A549 (cell line): ENCODE measurements at regions not wholly inside any gene's neighbourhood (a gene's known extent, or its start where the extent isn't known, plus 50 kb on each side); places are given as distances from the start of the nearest gene placed in this dataset.

ENCODE experiments used
- ATAC-seq, 2 experiments: fragments of 200-7000 bp in 1 of 2; fragments of >200 bp in 1 of 2; cut with Nextera tagmentation in 1 of 2; cut with Tn5 transposase in 1 of 2; 3 replicates each; pipeline versions ENCODE4 v1.8.0 to v1.9.1; 2018 to 2020; ENCODE audit warnings: mild to moderate bottlenecking in 1 of 2, moderate library complexity in 1 of 2
- CTCF ChIA-PET: fragments of 300-600 bp; sonication (Branson Sonifier 250); formaldehyde crosslinking; extraction: SDS; loops from one replicate; lab custom pipeline; 2021; ENCODE audit warnings: antibody characterized with exemption, inconsistent platforms; lab: Yijun Ruan, JAX
- POLR2A ChIA-PET: fragments of 350-600 bp; formaldehyde crosslinking; extraction: SDS; loops from one replicate; lab custom pipeline; 2021; ENCODE audit warnings: antibody characterized with exemption, inconsistent platforms; lab: Yijun Ruan, JAX
- DNase-seq, 2 experiments: peaks; one replicate each; pipeline versions ENCODE4 v3.0.0 to v3.0.0-alpha.2; 2011 to 2016; ENCODE audit warnings: low read depth in 1 of 2, low spot score in 1 of 2
- FAIRE-seq: peaks from 2 replicates; lab custom pipeline; 2011; peaks lifted over from hg19 to GRCh38; lab: Jason Lieb, UNC
- H3K27ac ChIP-seq, 2 experiments: fragments of >200 bp; sonication (Bioruptor Twin); formaldehyde crosslinking; 3 replicates each; pipeline ENCODE4 v1.5.1; 2016 to 2017
- H3K4me1 ChIP-seq: fragments of >200 bp; sonication (Bioruptor Twin); formaldehyde crosslinking; 3 replicates; pipeline ENCODE4 v1.6.1; 2016
- H3K4me2 ChIP-seq: fragments of >200 bp; sonication (Bioruptor Twin); formaldehyde crosslinking; 3 replicates; pipeline ENCODE4 v1.6.1; 2016
- H3K4me3 ChIP-seq: fragments of >200 bp; sonication (Bioruptor Twin); formaldehyde crosslinking; 3 replicates; pipeline ENCODE4 v1.5.1; 2016
- H3K9me3 ChIP-seq: fragments of >200 bp; sonication (Bioruptor Twin); formaldehyde crosslinking; 3 replicates; pipeline ENCODE4 v1.6.1; 2016
- CBX2 ChIP-seq: fragments of 200-600 bp; sonication (generic); IDR thresholded peaks from 2 replicates; pipeline ENCODE4 v1.6.1; 2016; ENCODE audit warnings: low read depth, mild to moderate bottlenecking, borderline replicate concordance
- CHD2 ChIP-seq: fragments of 150-350 bp; IDR thresholded peaks from 2 replicates; pipeline ENCODE4 v1.6.1; 2014; ENCODE audit warnings: low read length; ENCODE audit not compliant: partially characterized antibody
- CHD4 ChIP-seq: fragments of 200-600 bp; sonication (generic); IDR thresholded peaks from 2 replicates; pipeline ENCODE4 v1.6.1; 2016; ENCODE audit warnings: antibody characterized with exemption, mild to moderate bottlenecking, borderline replicate concordance
- EHF ChIP-seq: fragments of 250-450 bp; sonication (Bioruptor Pico); IDR thresholded peaks from 2 replicates; pipeline ENCODE4 v1.5.0; 2020; ENCODE audit warnings: mild to moderate bottlenecking
- EHMT2 ChIP-seq: fragments of 200-600 bp; sonication (generic); IDR thresholded peaks from 2 replicates; pipeline ENCODE4 v1.6.1; 2016; ENCODE audit warnings: antibody characterized with exemption, low read depth, mild to moderate bottlenecking, moderate library complexity
- FOSB ChIP-seq: fragments of 250-450 bp; sonication (Bioruptor Pico); IDR thresholded peaks from 2 replicates; pipeline ENCODE4 v1.5.0; 2020; ENCODE audit warnings: mild to moderate bottlenecking, moderate library complexity
- HDAC2 ChIP-seq: fragments of 200-600 bp; sonication (generic); IDR thresholded peaks from 2 replicates; pipeline ENCODE4 v1.6.1; 2016
- HEYL ChIP-seq: fragments of 250-450 bp; sonication (Bioruptor Pico); IDR thresholded peaks from 2 replicates; pipeline ENCODE4 v1.8.0; 2021; ENCODE audit warnings: mild to moderate bottlenecking, moderate library complexity
- HOXB5 ChIP-seq: fragments of 250-450 bp; sonication (Bioruptor Pico); IDR thresholded peaks from 2 replicates; pipeline ENCODE4 v1.5.0; 2020; ENCODE audit warnings: mild to moderate bottlenecking, moderate library complexity
- JUNB ChIP-seq: fragments of >200 bp; sonication (Bioruptor Twin); formaldehyde crosslinking; IDR thresholded peaks from 2 replicates; pipeline ENCODE4 v1.6.1; 2016
- KDM1A ChIP-seq: fragments of 200-600 bp; sonication (generic); IDR thresholded peaks from 2 replicates; pipeline ENCODE4 v1.6.1; 2016; ENCODE audit warnings: low read depth, mild to moderate bottlenecking
- MAZ ChIP-seq: fragments of 150-350 bp; IDR thresholded peaks from 2 replicates; pipeline ENCODE4 v1.6.1; 2014; ENCODE audit warnings: antibody characterized with exemption, low read depth, low read length, borderline replicate concordance
- NR3C1 ChIP-seq: fragments of >200 bp; sonication (Bioruptor Twin); formaldehyde crosslinking; IDR thresholded peaks from 3 replicates; pipeline ENCODE4 v1.6.1; 2017
- POLR2A ChIP-seq: IDR thresholded peaks from 2 replicates; pipeline ENCODE4 v1.6.1; 2012; ENCODE audit warnings: mild to moderate bottlenecking, low read length
- RAD21 ChIP-seq, 2 experiments: fragments of >200 bp in 1 of 2; sonication (Bioruptor Twin) in 1 of 2; formaldehyde crosslinking in 1 of 2; IDR thresholded peaks in 1 of 2; conservative IDR thresholded peaks in 1 of 2; 2 replicates in 1 of 2; 3 replicates in 1 of 2; pipeline ENCODE4 v1.6.1; 2012 to 2018; ENCODE audit warnings: inconsistent platforms in 1 of 2
- RCOR1 ChIP-seq: fragments of 150-350 bp; IDR thresholded peaks from 2 replicates; pipeline ENCODE4 v1.6.1; 2014; ENCODE audit warnings: antibody characterized with exemption, low read length, low read depth
- SMC3 ChIP-seq: fragments of >200 bp; sonication (Bioruptor Twin); formaldehyde crosslinking; IDR thresholded peaks from 3 replicates; pipeline ENCODE4 v1.6.1; 2018; ENCODE audit warnings: inconsistent platforms
- TP53 ChIP-seq: fragments of 250-450 bp; sonication (Bioruptor Pico); IDR thresholded peaks from 2 replicates; pipeline ENCODE4 v1.5.0; 2021; ENCODE audit warnings: mild to moderate bottlenecking, moderate library complexity
- ZNF302 ChIP-seq: fragments of 250-450 bp; sonication (Bioruptor Pico); IDR thresholded peaks from 2 replicates; pipeline ENCODE4 v1.9.0; 2021; ENCODE audit warnings: inconsistent platforms, mild to moderate bottlenecking, moderate library complexity
- ZSCAN20 ChIP-seq: fragments of 250-450 bp; sonication (Bioruptor Pico); IDR thresholded peaks from 2 replicates; pipeline ENCODE4 v1.8.0; 2022; ENCODE audit warnings: mild to moderate bottlenecking, moderate library complexity
- WGBS: methylation state at CpG from one replicate; pipeline ENCODE4 v1.1.6; 2017; ENCODE audit errors: missing lambda C conversion rate; 5-methylcytosine and 5-hydroxymethylcytosine counted together
- TF ChIP-seq, protein P1 (sequence below): fragments of 200-600 bp; sonication (generic); IDR thresholded peaks from 2 replicates; pipeline ENCODE4 v1.6.1; 2016; ENCODE audit warnings: antibody characterized with exemption, mild to moderate bottlenecking, moderate library complexity
- TF ChIP-seq, protein P2 (sequence below): IDR thresholded peaks from 2 replicates; pipeline ENCODE4 v1.6.1; 2012; ENCODE audit warnings: low read depth, borderline replicate concordance
- TF ChIP-seq, protein P3 (sequence below): fragments of >200 bp; sonication (Bioruptor Twin); formaldehyde crosslinking; IDR thresholded peaks from 2 replicates; pipeline ENCODE4 v1.6.1; 2016
- TF ChIP-seq, protein P4 (sequence below): fragments of 250-450 bp; sonication (Bioruptor Pico); IDR thresholded peaks from 2 replicates; pipeline ENCODE4 v1.5.0; 2021; ENCODE audit warnings: mild to moderate bottlenecking, moderate library complexity, borderline replicate concordance
- TF ChIP-seq, protein P5 (sequence below): IDR thresholded peaks from 2 replicates; pipeline ENCODE4 v1.6.1; 2012

DNA sequence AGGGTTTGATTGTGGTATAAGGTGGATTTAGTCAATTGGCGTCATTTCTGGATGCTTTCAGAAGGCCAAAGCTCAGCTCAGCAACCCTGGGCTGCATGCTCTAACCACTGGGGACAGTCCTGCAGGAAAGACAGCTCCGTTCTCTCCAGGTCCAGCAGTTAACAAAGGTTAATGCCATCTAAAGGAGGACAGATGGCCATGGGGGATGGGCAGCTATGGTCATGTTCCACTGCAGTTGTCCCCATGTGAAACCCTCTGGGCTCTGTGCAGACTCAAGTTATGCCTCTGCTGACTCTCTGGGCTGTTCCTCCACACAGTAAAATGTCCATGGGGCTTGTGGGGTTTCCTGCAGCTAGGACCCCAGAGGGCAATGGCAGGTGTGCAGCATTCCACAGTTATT is 562.1 kb upstream of the ADGRL3 start:
- ATAC-seq, result no peak
- POLR2A ChIA-PET, result no interaction called here
- no peaks in the 10 kb centered on the region for H3K9me3 ChIP-seq
- no peak overlapping the region for H3K4me3 ChIP-seq
- CTCF ChIA-PET, result no interaction called here
- H3K4me1 ChIP-seq, result no peaks in the 10 kb centered on the region
- WGBS, result 13% methylated on average over 1 of the region's 2 CpGs
- no peak overlapping the region for H3K27ac ChIP-seq
- FAIRE-seq, result no peak
- TF ChIP-seq HOXB5 (no peak), RAD21 (conservative IDR thresholded peaks at IDR 0.05 in 1 of 2, IDR thresholded peaks at IDR 0.05 in 1 of 2) (no peak), MAZ (no peak), CHD2 (no peak), CBX2 (no peak), SMC3 (no peak), CHD4 (no peak), POLR2A (no peak), HDAC2 (no peak), JUNB (no peak), TP53 (CRISPR knock-in tag) (no peak), RCOR1 (no peak), ZSCAN20 (CRISPR knock-in tag) (no peak), EHF (CRISPR knock-in tag) (no peak)
- TF ChIP-seq, protein P1, sequence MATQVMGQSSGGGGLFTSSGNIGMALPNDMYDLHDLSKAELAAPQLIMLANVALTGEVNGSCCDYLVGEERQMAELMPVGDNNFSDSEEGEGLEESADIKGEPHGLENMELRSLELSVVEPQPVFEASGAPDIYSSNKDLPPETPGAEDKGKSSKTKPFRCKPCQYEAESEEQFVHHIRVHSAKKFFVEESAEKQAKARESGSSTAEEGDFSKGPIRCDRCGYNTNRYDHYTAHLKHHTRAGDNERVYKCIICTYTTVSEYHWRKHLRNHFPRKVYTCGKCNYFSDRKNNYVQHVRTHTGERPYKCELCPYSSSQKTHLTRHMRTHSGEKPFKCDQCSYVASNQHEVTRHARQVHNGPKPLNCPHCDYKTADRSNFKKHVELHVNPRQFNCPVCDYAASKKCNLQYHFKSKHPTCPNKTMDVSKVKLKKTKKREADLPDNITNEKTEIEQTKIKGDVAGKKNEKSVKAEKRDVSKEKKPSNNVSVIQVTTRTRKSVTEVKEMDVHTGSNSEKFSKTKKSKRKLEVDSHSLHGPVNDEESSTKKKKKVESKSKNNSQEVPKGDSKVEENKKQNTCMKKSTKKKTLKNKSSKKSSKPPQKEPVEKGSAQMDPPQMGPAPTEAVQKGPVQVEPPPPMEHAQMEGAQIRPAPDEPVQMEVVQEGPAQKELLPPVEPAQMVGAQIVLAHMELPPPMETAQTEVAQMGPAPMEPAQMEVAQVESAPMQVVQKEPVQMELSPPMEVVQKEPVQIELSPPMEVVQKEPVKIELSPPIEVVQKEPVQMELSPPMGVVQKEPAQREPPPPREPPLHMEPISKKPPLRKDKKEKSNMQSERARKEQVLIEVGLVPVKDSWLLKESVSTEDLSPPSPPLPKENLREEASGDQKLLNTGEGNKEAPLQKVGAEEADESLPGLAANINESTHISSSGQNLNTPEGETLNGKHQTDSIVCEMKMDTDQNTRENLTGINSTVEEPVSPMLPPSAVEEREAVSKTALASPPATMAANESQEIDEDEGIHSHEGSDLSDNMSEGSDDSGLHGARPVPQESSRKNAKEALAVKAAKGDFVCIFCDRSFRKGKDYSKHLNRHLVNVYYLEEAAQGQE, result no peak
- TF ChIP-seq, protein P2, sequence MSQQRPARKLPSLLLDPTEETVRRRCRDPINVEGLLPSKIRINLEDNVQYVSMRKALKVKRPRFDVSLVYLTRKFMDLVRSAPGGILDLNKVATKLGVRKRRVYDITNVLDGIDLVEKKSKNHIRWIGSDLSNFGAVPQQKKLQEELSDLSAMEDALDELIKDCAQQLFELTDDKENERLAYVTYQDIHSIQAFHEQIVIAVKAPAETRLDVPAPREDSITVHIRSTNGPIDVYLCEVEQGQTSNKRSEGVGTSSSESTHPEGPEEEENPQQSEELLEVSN, result no peak
- TF ChIP-seq, protein P3, sequence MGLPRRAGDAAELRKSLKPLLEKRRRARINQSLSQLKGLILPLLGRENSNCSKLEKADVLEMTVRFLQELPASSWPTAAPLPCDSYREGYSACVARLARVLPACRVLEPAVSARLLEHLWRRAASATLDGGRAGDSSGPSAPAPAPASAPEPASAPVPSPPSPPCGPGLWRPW, result no peak
- TF ChIP-seq, protein P4, sequence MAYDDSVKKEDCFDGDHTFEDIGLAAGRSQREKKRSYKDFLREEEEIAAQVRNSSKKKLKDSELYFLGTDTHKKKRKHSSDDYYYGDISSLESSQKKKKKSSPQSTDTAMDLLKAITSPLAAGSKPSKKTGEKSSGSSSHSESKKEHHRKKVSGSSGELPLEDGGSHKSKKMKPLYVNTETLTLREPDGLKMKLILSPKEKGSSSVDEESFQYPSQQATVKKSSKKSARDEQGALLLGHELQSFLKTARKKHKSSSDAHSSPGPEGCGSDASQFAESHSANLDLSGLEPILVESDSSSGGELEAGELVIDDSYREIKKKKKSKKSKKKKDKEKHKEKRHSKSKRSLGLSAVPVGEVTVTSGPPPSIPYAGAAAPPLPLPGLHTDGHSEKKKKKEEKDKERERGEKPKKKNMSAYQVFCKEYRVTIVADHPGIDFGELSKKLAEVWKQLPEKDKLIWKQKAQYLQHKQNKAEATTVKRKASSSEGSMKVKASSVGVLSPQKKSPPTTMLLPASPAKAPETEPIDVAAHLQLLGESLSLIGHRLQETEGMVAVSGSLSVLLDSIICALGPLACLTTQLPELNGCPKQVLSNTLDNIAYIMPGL (CRISPR knock-in tag), result no peak
- no peak for DNase-seq
- H3K4me2 ChIP-seq, result no peak overlapping the region

DNA sequence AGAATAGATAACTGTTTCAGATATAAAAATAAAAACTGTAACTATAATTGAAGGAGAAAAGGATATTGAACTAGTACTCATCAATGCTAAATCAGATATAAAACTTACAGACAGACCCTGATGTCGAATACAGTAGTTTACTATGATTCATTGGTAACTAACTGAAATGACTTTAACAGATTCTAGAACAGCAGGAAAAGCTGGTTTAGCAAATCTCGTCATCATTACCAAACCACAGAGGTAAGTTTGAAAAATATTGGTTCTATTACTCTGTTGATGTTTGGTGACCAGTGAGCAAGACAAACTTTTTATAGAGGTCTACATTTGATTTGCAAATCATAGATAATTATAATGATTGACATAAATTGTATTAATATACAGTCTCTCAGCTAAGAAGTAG is 551.4 kb upstream of the ADGRL3 start:
- FAIRE-seq (no peak), DNase-seq (no peak), ATAC-seq (no peak)
- H3K4me3 ChIP-seq, result no peak overlapping the region
- no peak overlapping the region for H3K4me2 ChIP-seq
- ChIA-PET CTCF (no interaction called here), POLR2A (no interaction called here)
- no peak overlapping the region for H3K27ac ChIP-seq
- WGBS, result 11% methylated on average over 2 of the region's 2 CpGs
- no peaks in the 10 kb centered on the region for H3K4me1 ChIP-seq
- TF ChIP-seq CHD4 (no peak), ZNF302 (CRISPR knock-in tag) (no peak), HEYL (CRISPR knock-in tag) (no peak), KDM1A (no peak), FOSB (CRISPR knock-in tag) (no peak), SMC3 (no peak), EHMT2 (no peak), NR3C1 (no peak), ZSCAN20 (CRISPR knock-in tag) (no peak)
- TF ChIP-seq, protein P5, sequence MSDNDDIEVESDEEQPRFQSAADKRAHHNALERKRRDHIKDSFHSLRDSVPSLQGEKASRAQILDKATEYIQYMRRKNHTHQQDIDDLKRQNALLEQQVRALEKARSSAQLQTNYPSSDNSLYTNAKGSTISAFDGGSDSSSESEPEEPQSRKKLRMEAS, result no peak
- TF ChIP-seq, protein P2, result no peak
- no peaks in the 10 kb centered on the region for H3K9me3 ChIP-seq
